Mammary epithelial cell (primary cell): ENCODE measurements at regions not wholly inside any gene's neighbourhood (a gene's known extent, or its start where the extent isn't known, plus 50 kb on each side); places are given as distances from the start of the nearest gene placed in this dataset.

Experiments
- EZH2 ChIP-seq: IDR thresholded peaks from 2 replicates; pipeline ENCODE4 v1.6.1; 2012; ENCODE audit warnings: low read length, inconsistent platforms, borderline replicate concordance
- TF ChIP-seq, protein P1 (sequence below), 2 donors: IDR thresholded peaks in 1 of 2; conservative IDR thresholded peaks in 1 of 2; 2 replicates each; pipeline ENCODE4 v1.5.1; 2011 to 2012; ENCODE audit warnings: inconsistent platforms in 2 of 2, low read length in 2 of 2, mild to moderate bottlenecking in 2 of 2, control low read depth in 1 of 2, low read depth in 1 of 2; ENCODE audit not compliant: insufficient read depth in 1 of 2; ENCODE audit errors: extremely low read depth in 1 of 2

DNA sequence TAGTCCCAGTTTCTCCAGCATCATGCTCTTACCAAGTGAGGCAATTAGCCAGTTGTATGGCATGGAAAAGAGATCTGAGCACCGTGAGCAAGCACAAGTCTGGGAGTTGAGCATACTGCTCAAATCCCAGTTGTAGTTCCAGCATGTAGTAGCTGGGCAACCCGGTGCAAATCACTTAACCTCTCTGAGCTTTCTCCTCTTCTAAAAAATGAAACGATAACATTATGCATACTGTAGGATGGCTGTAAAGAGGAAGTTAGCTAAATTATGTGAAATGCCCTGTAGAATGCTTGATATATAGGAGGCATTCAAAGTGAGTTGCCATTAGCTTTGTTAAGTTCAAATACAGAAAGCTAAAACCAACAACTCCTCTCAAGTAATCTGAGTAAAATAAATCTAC is 164.0 kb upstream of the ZEB2 start:
- TF ChIP-seq, protein P1, sequence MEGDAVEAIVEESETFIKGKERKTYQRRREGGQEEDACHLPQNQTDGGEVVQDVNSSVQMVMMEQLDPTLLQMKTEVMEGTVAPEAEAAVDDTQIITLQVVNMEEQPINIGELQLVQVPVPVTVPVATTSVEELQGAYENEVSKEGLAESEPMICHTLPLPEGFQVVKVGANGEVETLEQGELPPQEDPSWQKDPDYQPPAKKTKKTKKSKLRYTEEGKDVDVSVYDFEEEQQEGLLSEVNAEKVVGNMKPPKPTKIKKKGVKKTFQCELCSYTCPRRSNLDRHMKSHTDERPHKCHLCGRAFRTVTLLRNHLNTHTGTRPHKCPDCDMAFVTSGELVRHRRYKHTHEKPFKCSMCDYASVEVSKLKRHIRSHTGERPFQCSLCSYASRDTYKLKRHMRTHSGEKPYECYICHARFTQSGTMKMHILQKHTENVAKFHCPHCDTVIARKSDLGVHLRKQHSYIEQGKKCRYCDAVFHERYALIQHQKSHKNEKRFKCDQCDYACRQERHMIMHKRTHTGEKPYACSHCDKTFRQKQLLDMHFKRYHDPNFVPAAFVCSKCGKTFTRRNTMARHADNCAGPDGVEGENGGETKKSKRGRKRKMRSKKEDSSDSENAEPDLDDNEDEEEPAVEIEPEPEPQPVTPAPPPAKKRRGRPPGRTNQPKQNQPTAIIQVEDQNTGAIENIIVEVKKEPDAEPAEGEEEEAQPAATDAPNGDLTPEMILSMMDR (conservative IDR thresholded peaks at IDR 0.05 in 1 of 2, IDR thresholded peaks at IDR 0.05 in 1 of 2; ENCODE audit: extremely low read depth in 1 of 2, insufficient read depth in 1 of 2, low read depth in 1 of 2, low read length in 2 of 2) = no peak
- TF ChIP-seq EZH2 = no peak
